PFSK-1 (cell line): ENCODE measurements at regions not wholly inside any gene's neighbourhood (a gene's known extent, or its start where the extent isn't known, plus 50 kb on each side); places are given as distances from the start of the nearest gene placed in this dataset.

Experiments used
- FOXP2 ChIP-seq: optimal IDR thresholded peaks from 2 replicates; pipeline ENCODE3; 2011; ENCODE audit warnings: borderline replicate concordance, control low read depth, inconsistent platforms; ENCODE audit not compliant: insufficient read depth; ENCODE audit errors: extremely low read length, extremely low read depth
- POLR2AphosphoS5 ChIP-seq: IDR thresholded peaks from 2 replicates; pipeline ENCODE4 v1.6.1; 2012; ENCODE audit warnings: low read depth, mild to moderate bottlenecking, control low read depth, low read length, moderate library complexity
- REST ChIP-seq, 2 experiments: IDR thresholded peaks; 2 replicates each; pipeline versions ENCODE4 v1.6.1 to v1.8.0; 2011 to 2012; ENCODE audit warnings: low read depth in 2 of 2, low read length in 2 of 2, control low read depth in 1 of 2, inconsistent platforms in 1 of 2, mild to moderate bottlenecking in 1 of 2, moderate library complexity in 1 of 2; ENCODE audit not compliant: insufficient read depth in 1 of 2
- SIN3A ChIP-seq: IDR thresholded peaks from 2 replicates; pipeline ENCODE4 v1.6.1; 2012; ENCODE audit warnings: mild to moderate bottlenecking, low read length, moderate library complexity, borderline replicate concordance; ENCODE audit not compliant: insufficient read depth
- TAF1 ChIP-seq: IDR thresholded peaks from 2 replicates; pipeline ENCODE4 v1.6.1; 2012; ENCODE audit warnings: low read length, control low read depth, borderline replicate concordance; ENCODE audit not compliant: insufficient read depth

DNA sequence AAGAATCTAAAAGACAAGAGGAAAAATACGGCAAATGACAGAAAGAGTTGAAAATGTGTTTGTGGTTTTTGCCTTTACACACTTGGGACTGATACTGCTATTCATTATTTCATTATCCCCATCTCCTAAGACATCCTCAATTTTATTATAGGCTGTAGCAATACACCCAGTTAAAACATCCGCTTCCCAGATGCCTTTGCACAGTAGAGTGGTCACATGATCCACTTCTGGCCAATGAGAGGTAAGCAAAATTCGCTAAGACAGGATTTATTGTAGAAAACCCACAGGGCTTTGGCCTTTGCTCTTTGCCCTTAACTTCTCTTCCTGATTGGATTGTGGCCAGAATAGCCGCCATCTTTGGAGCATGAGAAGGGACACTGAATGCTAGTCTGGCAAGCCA lies 53.2 kb upstream of the BOC start:
- TF ChIP-seq POLR2AphosphoS5, result no peak
- TF ChIP-seq FOXP2, result no peak
- TF ChIP-seq TAF1, result no peak
- no peak for TF ChIP-seq REST (IDR thresholded peaks at IDR 0.05; ENCODE audit: insufficient read depth in 1 of 2, low read depth in 2 of 2, low read length in 2 of 2)
- TF ChIP-seq SIN3A, result no peak
